Thoracic aorta (tissue), 2 donors: ENCODE measurements at regions not wholly inside any gene's neighbourhood (a gene's known extent, or its start where the extent isn't known, plus 50 kb on each side); places are given as distances from the start of the nearest gene placed in this dataset.

ENCODE experiments used
- ATAC-seq: fragments of 150-250 bp; one replicate; pipeline ENCODE4 v1.8.0; 2017; ENCODE audit warnings: low read depth; ENCODE audit not compliant: insufficient number of reproducible peaks, low FRiP score
- DNase-seq: peaks from one replicate; pipeline ENCODE4 v3.0.0-alpha.2; 2020; ENCODE audit warnings: low spot score
- H3K27ac ChIP-seq, 2 donors: fragments of 200-600 bp; sonication (generic); 1 replicate in 1 of 2; 2 replicates in 1 of 2; pipeline ENCODE4 v1.5.1; 2016; ENCODE audit warnings: mild to moderate bottlenecking in 2 of 2, moderate library complexity in 2 of 2
- H3K27me3 ChIP-seq: fragments of 200-600 bp; sonication (generic); replicated peaks from 2 replicates; pipeline ENCODE4 v1.6.0; 2016; ENCODE audit warnings: mild to moderate bottlenecking; ENCODE audit not compliant: insufficient read depth
- H3K36me3 ChIP-seq: fragments of 200-600 bp; sonication (generic); one replicate; pipeline ENCODE4 v1.5.1; 2016
- H3K4me1 ChIP-seq, 2 donors: fragments of 200-600 bp; sonication (generic); 1 replicate in 1 of 2; 2 replicates in 1 of 2; pipeline versions ENCODE4 v1.5.1 to v1.6.0; 2016; ENCODE audit warnings: low read depth in 2 of 2, mild to moderate bottlenecking in 1 of 2; ENCODE audit not compliant: control insufficient read depth in 1 of 2
- H3K4me3 ChIP-seq: fragments of 200-600 bp; sonication (generic); 2 replicates; pipeline ENCODE4 v1.5.1; 2016; ENCODE audit warnings: mild to moderate bottlenecking
- H3K9me3 ChIP-seq: fragments of 200-600 bp; sonication (generic); 2 replicates; pipeline ENCODE4 v1.5.1; 2016
- TF ChIP-seq, protein P1 (sequence below): fragments of 200-600 bp; sonication (generic); IDR thresholded peaks from one replicate; pipeline ENCODE4 v1.5.1; 2019; ENCODE audit warnings: antibody characterized with exemption

DNA sequence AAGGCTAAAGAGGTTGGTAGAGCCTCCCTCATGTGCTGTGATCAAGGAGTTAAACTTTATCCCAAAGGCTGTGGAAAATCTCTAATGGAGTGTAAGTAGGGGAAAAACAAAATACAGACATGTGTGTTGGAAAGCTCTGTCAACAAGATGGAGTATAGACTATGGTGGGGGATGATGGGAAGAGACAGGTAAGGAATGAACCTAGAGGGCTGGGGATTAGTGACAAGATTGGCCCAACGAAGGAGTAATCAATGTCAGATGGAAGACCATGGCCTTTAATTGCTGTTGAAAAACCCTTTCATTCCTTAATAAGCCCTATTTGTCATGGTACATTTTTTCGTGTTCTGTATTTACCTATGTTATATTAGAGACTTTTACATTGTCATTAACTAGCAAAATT is 278.6 kb downstream of the SQOR start:
- TF ChIP-seq, protein P1, sequence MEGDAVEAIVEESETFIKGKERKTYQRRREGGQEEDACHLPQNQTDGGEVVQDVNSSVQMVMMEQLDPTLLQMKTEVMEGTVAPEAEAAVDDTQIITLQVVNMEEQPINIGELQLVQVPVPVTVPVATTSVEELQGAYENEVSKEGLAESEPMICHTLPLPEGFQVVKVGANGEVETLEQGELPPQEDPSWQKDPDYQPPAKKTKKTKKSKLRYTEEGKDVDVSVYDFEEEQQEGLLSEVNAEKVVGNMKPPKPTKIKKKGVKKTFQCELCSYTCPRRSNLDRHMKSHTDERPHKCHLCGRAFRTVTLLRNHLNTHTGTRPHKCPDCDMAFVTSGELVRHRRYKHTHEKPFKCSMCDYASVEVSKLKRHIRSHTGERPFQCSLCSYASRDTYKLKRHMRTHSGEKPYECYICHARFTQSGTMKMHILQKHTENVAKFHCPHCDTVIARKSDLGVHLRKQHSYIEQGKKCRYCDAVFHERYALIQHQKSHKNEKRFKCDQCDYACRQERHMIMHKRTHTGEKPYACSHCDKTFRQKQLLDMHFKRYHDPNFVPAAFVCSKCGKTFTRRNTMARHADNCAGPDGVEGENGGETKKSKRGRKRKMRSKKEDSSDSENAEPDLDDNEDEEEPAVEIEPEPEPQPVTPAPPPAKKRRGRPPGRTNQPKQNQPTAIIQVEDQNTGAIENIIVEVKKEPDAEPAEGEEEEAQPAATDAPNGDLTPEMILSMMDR = no peak
- Histone ChIP-seq H3K27me3 (no peaks in the 10 kb centered on the region), H3K4me1 (no peaks in the 10 kb centered on the region), H3K4me3 (no peak overlapping the region), H3K36me3 (no peaks in the 10 kb centered on the region), H3K9me3 (no peaks in the 10 kb centered on the region), H3K27ac (no peak overlapping the region)
- DNase-seq = no peak
- no peak for ATAC-seq

DNA sequence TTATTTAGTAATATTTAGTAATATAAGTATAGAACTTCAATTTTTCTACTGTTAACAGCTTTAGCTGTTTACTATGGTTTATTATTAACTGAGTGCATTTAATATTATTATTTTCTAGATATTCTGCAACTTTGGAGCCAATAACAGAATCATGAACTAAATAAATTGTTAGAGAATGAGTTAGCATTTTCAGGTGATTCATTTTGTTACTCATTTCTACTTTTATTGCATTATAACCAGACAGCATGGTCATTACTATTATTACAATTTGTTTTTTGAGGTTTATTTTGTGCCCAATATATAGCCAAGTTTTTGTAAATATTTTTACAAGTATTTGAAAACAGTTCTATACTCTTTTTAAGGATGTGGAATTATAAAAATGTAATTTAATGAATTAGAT is 279.6 kb downstream of the SQOR start:
- H3K9me3 ChIP-seq = no peaks in the 10 kb centered on the region
- DNase-seq = no peak
- H3K36me3 ChIP-seq = no peaks in the 10 kb centered on the region
- H3K4me1 ChIP-seq = no peaks in the 10 kb centered on the region
- H3K27me3 ChIP-seq = no peaks in the 10 kb centered on the region
- no peak overlapping the region for H3K27ac ChIP-seq
- H3K4me3 ChIP-seq = no peak overlapping the region
- no peak for ATAC-seq
- TF ChIP-seq, protein P1 = no peak

DNA sequence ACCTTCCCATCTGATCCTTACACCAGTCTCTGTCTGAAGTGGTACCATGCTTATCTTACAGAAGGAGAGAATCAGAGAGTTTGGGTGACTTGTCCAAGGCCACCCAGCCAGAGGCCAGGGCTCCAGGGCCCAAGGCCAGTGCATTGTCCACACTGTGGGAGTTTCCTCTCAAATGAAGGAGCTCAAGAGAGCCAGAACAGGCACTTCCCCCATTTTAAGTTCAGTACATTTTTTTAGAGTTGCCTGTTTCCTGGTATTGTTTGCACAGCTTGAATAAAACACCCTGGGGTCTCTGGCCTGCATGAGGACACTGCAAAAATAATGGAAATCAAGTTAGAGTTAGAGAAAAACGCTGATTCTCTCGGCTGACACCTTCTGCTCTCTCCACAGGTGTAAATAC is 284.0 kb downstream of the SQOR start:
- TF ChIP-seq, protein P1 = no peak
- no peak for ATAC-seq
- no peaks in the 10 kb centered on the region for H3K27me3 ChIP-seq
- H3K4me3 ChIP-seq = no peak overlapping the region
- H3K36me3 ChIP-seq = no peaks in the 10 kb centered on the region
- no peak overlapping the region for H3K27ac ChIP-seq
- no peaks in the 10 kb centered on the region for H3K9me3 ChIP-seq
- H3K4me1 ChIP-seq = no peaks in the 10 kb centered on the region
- DNase-seq = no peak

DNA sequence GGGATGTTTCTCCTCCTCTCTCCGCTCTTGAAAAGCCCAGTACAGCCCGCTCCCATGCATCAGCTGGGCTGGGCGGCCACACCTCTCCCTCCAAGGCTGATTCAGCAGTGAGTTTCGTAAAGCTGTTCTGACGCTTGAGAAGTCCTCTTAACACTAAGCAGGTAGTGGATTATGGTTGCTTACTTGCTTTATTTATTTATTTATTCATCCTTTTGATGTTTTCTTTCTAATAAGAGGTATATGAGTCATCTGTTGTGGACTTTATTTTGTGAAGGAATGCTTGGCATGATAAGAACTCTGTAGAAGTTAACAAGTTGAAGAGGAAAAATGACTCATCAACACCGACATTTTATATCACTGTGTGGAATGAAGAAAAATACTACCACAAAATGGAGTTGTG is 285.0 kb downstream of the SQOR start:
- Histone ChIP-seq H3K9me3 (no peaks in the 10 kb centered on the region), H3K4me1 (no peaks in the 10 kb centered on the region), H3K27me3 (no peaks in the 10 kb centered on the region), H3K4me3 (no peak overlapping the region), H3K36me3 (no peaks in the 10 kb centered on the region), H3K27ac (no peak overlapping the region)
- TF ChIP-seq, protein P1 = no peak
- ATAC-seq = no peak
- no peak for DNase-seq

DNA sequence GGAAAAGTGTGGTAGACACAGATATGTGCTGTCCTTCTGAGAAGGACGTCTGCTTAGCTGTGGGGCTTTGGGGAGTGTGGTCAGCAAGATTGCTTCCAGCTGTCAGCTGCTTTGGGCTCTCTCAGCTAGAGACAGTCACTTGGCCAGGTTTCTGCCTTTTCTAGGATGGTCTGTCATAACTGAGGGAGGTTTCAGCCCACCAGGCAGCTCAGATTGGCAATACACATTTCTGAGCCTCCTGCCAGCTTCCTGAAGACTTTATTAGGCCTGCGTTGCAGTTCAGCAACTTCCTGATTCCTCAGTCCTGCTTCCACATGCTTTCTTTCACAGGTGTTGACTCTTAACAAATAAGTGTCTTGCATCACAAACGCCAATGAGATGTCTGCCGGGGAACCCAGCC is 286.5 kb downstream of the SQOR start:
- Histone ChIP-seq H3K27ac (no peak overlapping the region), H3K4me3 (no peak overlapping the region), H3K9me3 (no peaks in the 10 kb centered on the region), H3K4me1 (no peaks in the 10 kb centered on the region), H3K27me3 (no peaks in the 10 kb centered on the region), H3K36me3 (no peaks in the 10 kb centered on the region)
- DNase-seq (no peak), ATAC-seq (no peak)
- TF ChIP-seq, protein P1 = no peak
